GM21360 (cell line): ENCODE measurements at regions not wholly inside any gene's neighbourhood (a gene's known extent, or its start where the extent isn't known, plus 50 kb on each side); places are given as distances from the start of the nearest gene placed in this dataset.
"Not testable (repeated sequence)": the region's sequence is repeated elsewhere in the genome, so short reads cannot be mapped to it uniquely, and the experiment has no call there.

ENCODE experiments used
- ATAC-seq: cut with Tn5 transposase; IDR thresholded peaks from one replicate; pipeline ENCODE4 v1.9.1; 2021; ENCODE audit warnings: mild to moderate bottlenecking, moderate library complexity; ENCODE audit not compliant: unreplicated experiment

DNA sequence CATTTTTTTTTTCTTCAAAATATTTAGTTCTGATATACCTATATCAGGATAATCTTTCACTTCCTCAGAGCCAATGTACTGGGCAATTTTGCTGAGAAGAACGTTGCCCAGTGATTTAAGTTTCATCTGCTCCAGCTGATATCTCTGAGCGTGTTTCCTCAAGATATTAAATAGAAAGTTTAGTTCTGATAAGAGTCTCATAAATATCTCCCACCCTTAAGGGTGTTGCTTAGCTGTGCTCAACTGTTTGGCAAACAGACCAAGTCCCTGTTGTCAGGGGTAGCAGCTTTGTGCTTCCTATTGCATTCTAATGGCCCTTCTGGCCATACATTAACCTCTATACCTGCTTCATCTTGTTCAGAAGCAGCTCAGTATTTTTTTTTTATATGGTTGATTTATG lies 84.7 kb upstream of the GPR141 start:
- no peak for ATAC-seq

- no peak for ATAC-seq
These were observed 82.2 kb upstream of the GPR141 start for GRCh38 chr7:37601321-37601720.

DNA sequence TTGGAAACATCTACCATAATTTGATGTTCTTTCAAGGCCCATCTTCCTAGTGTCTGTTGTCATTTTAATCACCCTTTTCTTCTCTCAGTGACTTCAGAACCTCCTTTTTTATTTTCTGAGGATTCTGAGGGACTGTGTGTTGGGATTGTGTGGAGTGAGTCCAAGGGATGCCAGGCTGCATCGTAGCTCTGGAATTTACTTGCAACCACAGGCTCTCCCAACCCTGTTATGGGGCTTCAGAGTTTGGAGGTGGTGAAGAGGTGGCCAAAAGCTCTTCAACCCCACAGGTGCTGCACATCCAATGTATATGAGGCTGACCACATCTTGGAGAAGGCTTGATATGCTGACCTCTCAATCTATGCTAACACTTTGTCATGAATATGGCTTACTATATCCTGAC lies 79.5 kb upstream of the GPR141 start:
- no peak for ATAC-seq

GRCh38 chr7:37617406-37617805 lies 66.2 kb upstream of the GPR141 start:
- ATAC-seq, result not testable (repeated sequence)

DNA sequence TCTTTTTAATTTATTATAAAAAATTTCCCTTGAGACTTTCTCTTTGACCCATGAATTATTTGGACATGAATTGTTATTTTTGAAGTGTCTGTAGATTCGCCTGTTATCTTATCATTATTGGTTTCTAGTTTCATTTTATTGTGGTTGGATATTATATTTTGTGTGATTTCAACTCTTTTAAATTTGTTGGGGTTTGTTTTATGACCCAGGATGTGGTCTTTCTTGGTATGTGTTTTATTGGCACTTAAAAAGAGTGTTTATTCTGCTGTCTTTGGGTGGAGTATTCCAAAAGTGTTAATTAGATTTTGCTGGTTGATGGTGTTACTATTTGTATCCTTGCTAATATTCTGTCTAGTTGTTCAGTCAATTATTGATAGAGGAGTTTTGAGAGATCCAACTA lies 50.5 kb upstream of the GPR141 start:
- ATAC-seq, result no peak
